GM21447 (cell line): ENCODE measurements at regions not wholly inside any gene's neighbourhood (a gene's known extent, or its start where the extent isn't known, plus 50 kb on each side); places are given as distances from the start of the nearest gene placed in this dataset.

Source experiments
- ATAC-seq: cut with Tn5 transposase; IDR thresholded peaks from one replicate; pipeline ENCODE4 v1.9.1; 2021; ENCODE audit not compliant: unreplicated experiment

DNA sequence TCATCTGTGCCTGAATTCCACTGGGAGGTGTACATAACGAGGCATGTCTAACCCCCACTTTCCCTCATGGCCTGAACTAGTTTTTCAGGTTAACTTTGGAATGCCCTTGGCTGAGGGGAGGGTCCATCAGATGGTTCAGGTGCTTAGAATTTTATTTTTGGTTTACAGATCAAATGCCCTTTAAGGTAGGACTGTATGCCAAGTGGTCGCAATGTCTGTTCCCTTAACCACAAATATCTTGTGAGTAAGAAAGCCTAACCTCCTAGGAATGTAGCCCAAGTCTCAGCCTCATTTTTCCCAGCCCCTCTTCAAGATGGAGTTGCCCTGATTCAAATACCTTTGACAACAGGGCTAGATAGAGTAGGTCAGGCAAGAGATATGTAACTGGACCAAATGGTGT lies 78.4 kb downstream of the RNASET2 start:
- ATAC-seq, result no peak

DNA sequence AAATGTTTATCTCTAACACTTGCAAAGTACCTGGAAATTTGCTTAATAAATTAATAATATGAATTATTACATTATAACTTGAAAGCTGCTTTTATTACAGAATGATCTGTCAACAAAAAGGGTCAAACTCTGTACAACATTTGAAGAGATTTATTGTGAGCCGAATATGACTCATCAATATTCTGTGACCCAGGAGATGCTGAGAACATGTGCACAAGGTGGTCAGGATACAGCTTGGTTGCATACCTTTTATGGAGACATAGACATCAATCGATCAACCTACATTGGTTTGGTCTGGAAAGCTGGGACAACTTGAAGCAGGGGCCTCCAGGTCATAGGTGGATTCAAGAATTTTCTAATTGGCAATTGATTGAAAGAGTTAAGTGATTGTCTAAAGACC lies 79.0 kb downstream of the RNASET2 start:
- ATAC-seq, result no peak

DNA sequence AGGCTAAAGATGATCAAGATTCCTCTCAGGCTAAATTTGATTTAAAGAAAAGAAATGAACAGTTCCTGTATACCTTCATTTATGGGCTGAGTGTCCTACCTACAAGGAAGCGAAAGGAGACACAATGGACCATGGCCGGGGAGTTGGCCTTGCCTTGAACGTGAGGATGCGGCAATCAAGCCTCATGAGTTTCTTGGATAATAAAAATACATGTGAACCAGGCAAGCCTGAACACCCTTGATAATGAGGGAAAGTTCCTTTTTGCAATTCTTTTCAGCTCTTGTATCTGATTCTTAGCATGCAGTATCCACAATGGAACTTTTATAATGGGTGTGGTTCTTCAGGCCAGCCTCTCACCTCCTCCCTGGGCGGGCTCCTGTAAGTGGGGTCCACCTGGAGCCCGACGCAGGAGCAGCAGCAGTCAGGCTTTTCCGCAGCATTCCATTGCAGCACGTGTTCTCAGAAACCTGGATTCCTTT lies 83.8 kb downstream of the RNASET2 start:
- ATAC-seq, result no peak

DNA sequence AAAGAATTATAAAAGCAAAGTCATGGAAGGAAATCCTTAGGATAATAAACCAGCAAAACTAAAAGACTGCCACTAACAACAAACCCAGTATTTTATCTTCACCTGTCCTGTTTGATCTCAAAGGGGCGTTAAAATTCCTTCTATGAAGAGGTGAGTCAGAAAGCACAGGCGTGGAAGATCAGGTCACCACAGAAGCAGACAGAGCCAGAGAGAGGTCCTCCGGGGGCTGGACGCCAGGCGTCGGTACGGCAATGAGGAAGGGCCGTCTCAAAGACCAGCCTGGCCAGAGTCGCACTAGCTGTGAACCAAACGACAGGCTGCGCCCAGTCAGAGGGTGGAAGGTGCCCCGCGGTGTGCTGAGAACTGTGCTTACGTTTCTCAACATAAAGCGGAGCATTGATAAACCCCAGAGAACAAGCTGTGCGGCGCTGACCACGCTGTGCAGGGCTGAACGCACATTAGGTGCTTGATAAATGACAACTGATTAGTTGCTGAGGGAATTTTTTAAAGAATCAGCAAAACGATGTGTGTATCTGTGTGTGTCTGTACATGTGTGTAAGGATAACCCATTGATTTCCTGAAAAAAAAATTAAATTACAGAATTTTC lies 85.6 kb downstream of the RNASET2 start:
- no peak for ATAC-seq

DNA sequence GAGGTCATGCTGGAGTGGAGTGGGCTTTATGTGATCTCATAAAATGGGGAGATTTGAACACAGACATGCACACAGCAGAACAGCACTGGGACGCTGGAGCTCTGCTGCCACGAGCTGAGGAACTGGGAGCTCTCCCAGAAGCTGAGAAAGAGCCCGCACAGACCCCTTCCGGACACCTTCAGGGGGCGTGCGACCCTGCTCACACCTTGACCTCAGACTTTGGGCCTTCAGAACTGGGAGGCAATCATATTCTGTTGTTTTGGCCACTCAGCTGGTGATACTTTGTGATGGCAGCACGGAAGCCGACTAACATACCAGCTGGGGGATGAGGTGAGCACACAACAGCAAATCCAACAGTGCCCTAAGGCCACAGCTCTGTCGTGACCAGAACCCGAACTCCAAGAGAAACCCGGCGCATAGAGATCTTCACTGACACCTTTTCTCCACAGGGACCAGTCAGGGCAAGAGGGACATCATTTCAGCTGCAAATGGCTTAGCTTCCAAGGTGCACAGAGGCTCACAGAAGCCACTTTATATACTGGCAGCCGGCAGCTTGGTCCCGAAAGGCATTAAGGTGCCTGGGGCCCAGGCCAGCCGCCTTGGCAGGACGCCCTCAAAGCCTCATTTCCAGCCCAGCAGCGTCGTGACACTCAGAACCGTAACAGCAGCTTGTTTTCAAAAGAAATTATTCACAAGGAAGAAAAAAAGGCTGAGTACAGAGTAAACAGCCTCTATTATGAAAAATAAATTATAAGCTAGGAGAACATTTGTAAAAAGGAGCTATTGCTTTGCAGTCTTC lies 89.3 kb downstream of the RNASET2 start:
- no peak for ATAC-seq

DNA sequence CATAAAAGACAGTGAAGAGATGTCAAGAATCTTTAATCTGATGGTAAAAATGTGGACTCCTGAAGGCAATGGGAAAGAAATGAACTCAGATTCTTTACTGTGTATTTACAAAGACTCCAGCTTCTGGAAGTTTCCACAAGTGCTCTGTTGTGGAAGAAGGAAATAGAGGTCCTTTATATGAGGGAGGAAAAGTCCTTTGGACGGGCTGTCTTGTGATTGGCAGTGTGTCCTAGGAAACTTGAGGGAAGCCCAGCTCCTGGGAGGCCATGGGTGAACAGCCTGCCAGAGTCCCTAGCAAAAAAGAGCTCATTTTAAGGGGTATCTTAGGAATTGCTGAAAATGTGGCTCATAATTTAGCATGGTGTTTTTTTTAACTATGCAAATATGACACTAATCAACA lies 92.0 kb downstream of the RNASET2 start:
- no peak for ATAC-seq

DNA sequence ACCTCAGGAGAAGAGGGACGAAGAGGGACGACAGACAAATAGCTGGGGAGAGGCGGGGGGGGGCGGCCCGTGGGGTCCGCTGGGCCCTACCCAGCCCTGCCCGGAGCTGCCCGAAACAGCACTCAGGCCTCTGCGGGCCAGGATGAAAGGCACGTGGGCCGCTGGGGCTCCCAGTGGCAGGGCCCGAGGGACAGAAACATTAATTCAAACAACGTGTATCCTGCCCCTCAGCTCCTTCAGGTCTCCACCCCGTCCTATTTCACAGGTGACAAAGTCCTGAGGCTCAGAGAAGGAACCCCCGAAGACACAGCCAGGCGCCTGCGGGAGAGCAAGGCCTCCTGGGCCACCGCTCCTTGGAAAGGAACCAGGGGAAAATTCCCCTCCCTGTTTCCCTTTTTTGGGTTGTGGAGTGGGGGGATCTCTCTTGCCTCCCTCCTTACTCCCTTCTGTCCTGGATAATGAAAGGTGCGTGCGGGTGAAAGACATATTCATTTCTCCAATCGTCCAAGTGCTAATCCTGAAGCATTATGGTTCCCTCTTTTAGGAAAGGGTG lies 93.3 kb downstream of the RNASET2 start:
- peak; percentile 32 for ATAC-seq

DNA sequence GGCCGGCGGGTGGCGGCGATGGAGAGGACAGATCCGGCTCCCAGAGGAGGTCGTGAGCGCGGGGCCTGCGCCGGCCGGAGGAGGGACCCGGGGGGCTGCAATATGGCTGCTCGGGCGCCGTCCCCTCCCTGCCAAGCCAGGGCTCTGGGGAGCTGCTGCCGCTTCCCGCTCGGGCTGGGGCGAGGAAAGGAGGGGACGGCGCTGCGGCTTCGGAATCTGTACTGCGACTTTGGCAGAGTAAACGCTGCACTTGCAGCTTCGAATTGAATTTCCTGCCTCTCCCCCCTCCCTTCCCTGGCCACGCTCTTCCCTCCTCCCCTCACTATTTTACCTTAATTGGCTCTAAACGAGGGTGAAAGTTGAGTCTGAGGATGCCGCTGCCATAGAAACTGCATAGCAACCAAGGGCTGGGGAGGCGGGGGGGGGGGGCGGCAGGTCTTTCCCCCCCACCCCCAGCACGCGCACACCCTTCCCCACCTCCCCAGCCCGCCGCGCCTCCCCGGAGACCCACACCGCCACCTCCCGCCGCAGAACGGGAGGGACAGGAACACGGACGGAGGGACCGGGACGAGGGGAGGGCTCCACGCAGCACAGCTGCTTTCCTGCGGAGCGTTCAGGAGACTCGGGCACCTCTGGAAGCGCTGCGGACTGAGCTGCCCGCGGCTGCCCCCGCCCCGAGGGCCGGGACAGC lies 93.9 kb downstream of the RNASET2 start:
- ATAC-seq, result peak; percentile 61

DNA sequence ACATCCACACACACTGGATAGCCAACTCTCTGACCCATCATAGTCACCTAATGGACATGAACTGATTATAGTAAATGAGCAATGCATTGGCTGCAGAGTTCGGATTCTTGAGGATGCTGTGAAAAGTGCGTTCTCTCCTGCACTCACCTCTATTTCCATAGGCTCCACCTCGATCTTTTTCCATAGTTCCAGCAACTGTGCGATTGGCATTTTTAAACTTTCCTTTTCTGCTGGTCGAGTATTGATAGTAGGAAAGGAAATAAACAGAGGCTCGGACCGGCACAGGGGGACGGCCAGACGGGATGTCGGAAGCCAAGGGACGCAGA lies 94.4 kb downstream of the RNASET2 start:
- ATAC-seq, result no peak

DNA sequence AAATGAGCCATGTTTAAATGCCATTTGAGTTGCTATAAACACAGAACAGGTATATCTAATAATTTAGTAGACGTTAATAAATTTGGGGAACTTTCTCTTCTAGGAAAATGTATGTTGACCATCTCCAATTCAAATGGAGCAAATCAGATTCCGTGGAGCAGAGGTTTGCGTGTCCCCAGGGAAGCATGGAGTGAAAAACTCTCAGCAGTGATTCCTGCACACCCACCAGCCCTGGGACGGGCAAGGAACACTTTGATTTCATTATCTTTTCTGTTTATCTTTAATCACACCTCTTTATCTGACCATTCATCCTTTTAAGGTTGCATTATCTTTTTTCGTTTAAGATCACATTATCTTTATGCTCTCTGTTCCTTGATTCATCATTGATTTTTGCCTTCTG lies 95.0 kb downstream of the RNASET2 start:
- no peak for ATAC-seq

DNA sequence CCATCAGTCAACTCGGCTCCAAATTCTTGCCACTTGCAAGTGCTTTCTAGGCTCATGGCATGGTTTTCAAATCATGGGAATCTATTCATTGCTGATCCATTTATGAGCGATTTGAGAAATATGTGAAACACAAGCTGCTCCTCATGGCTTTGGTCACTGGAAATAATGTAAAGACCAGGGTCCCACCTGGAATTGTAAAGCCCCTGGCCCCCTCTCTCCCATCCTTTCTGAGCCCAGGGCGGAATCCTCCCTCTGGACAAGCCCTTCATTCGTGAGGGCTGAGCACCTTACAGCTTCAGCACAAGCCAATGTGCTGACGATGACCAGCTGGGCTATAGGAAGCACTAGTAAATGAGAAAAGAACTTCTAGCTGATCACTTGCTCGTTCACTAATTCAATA lies 96.0 kb downstream of the RNASET2 start:
- ATAC-seq, result no peak

DNA sequence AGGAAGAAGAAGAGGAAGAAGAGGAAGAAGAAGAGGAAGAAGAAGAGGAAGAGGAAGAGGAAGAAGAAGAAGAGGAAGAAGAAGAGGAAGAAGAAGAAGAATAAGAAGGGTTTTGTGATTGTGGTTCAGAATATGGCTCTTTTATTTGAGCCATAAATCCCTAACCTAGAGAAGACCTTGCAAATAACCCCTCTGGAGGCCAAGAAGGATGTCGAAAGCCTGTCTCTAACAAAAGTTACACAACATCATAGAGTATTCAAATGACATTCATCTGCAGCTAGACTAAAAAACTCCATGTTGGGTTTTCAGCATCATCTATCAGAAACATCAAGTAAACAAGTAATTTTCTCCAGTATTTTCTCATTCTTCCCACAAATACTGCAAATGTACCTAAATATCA lies 100.9 kb downstream of the RNASET2 start:
- ATAC-seq, result no peak

DNA sequence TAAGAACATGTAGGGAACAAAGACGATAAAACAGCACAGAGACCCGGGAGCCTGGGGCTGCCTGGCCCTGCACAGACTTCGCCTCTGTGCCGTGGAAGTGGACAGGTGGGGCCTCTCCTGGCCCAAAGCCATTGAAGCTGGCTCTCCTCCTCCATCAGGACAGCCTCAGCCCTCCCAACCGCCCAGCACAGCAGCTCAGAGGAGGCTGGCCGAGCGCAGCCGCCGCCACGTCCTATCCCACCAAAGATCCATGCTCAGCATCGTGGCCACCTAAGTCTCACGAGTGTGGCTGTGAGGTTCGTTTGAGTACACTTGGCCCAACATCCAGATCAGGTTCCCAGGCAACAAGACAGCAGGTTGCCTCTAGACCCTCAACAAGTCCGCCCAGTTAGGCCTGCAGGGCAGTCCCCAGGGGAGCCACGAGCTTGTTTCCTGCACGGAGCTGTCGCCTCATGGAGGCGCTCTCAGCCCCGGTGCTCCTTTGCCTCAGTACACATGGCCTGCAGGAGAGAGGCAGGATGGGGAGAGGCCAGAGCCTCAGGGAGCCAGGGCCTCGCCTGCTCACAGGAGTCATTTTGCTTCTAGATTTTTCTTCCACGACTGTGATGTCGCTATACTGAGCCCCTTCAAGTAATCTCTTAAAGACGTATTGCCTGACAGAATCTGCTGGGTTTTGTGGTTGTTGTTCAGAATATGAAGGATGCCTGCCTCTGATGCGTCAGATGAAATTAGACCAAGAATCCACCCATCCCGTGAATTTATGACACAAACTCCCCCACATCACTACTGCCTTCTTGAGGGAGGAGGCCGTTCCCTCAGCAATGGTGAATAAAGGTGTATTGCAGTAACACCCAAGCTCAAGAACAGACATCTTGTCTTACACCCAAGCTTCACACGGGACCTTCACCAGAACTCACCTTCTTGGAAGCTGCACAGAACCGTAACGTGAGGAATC lies 102.7 kb downstream of the RNASET2 start:
- no peak for ATAC-seq

DNA sequence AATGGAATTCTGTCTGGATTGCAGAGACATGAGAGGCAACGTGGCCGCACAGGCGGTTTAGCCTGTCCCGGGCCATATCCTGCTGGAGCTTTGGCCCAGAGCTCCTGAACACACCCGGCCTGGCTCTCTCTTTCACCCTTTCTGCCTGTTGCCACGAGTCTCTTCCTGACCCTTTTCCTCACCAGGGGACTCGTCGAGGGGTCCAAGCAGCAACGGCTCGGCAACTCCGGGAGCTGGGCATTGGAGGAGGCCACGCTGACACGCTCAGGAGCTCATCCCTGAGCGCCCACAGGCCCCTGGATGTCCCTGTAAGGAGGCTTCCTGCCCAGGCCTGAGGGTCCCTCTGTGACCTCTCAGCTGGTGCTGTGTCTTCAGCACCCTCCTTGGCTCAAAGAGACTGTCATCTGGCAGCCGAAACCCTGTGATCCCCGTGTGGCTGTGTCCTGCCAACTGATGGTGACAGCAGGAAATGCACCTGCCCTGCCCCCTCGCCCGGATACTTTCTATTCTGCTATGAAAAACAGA lies 103.8 kb downstream of the RNASET2 start:
- no peak for ATAC-seq

DNA sequence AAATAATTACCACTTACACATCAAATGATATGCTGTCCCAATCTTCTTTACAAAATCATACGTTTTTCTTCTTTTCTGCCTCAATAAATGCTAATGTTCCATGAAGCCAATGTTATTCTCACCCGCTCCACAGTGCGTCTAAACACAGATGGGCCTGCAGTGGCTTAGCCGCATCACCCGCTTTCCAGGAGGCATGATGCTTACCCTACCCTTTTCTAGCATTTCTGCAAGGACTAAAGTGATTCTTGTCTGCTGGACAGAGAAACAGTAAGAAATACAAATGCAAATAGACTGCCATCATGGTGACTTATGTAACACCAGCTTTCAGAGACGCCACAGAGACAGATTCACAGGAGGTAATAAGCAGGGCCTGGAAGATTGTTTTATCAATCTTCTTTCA lies 104.4 kb downstream of the RNASET2 start:
- no peak for ATAC-seq

DNA sequence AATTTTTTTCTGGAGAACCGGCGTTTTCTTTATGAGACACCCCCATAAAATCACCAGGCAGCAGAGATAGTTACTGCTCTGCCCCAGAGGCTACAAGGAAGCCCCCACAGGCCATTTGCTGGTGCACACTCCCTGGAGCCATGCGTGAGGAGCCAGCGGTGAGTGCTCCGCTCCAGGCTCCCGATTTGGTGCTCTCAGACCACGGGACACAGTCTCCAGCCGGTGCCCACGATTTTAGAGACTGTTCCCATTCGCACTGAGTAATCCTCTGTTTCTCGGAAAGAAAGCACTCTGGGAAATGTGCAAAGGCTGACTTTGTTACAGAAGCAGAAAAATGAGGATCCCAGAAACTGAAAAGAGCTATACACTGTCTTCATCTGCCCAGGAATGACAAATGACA lies 104.9 kb downstream of the RNASET2 start:
- ATAC-seq, result no peak

DNA sequence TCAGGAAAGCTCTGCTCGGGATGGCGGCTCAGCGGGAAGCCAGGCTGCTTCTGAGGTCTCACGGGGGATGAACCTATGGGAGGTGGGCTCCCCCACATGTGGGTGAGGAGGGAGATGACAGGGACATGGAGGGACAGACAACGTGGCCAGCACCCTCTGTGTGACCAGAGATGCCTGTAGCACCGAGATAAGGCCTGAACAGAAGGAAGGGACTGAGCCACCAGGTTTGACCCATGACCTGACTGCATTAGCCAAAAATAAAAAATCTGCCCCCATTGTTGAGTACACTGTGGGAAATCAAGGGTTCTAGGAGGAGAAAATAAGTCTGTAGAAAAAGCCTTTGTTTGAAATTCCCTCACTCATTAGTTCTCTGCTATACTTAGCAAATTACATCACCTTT lies 105.7 kb downstream of the RNASET2 start:
- no peak for ATAC-seq

DNA sequence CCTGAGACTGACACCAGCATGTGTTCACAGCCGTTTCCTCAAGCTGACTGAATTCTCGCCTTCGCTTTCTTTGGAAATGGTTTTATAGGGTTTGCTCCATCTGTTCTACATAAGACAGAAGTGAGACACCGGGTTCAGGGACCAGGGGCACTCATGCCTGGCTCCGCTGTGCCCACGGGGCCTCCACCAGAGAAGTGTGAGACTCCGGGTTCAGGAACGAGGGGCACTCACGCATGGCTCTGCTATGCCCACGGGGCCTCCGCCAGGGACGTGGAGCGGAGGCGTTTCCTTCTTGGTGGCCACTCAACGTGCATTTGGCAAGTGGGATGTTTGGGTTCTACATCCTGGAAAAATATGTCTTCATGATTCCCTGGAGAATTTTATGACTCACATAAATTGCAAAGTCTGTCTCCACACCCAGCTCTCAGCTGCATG lies 106.6 kb downstream of the RNASET2 start:
- peak; percentile 58 for ATAC-seq

DNA sequence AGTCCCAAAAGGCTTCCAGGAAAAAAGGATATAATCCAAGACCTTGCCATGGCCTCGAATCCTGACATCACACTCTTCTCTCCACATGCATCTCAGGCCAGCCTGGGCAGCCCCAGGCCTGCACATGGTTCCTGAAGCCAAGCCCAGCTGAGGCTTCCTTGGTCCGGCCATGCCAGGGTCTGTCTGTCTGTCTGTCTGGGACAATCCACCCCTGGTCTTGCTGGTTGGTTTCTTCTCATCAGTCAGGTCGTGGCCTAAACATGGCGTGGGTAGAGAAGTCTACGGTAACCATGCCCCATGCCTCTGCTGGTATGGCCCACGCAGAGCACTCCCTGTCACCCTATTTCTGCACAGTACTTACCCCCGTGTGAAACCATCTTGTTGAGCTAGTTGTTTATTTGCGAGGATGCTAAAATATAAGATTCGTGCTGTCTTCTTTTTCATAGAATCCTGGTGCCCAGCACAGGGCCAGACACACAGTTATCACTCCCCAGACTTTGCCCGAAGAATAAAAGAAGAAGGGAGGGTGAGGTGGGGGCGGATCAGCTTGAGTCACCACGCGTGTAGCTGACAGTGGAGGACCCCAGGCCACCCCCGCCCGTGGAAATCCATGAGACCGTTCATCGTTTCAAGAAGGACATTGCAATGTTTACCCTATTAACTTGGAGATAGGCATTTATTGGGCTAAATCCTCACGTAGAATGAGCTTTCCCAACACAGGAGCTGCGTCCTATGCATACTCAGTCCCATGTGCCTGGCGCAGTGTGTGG lies 107.2 kb downstream of the RNASET2 start:
- ATAC-seq, result no peak
